ENCODE measurements at regions not wholly inside any gene's neighbourhood (a gene's known extent, or its start where the extent isn't known, plus 50 kb on each side); places are given as distances from the start of the nearest gene placed in this dataset.
A peak's percentile ranks its signal among the peaks of the same experiment; 100 is the strongest.

- DNase-seq, result peak; percentile 1
These were observed 56.3 kb upstream of the SOX6 start for GRCh38 chr11:16412525-16413172.

GRCh38 chr11:16410479-16410878 lies 54.1 kb upstream of the SOX6 start:
- no peak for DNase-seq

GRCh38 chr11:16408619-16409018 lies 52.3 kb upstream of the SOX6 start:
- DNase-seq, result no peak

- no peak for DNase-seq
These were observed 49.9 kb upstream of the SOX6 start for GRCh38 chr11:16406226-16406625.

All from activated CD4-positive, alpha-beta T cell treated with anti-CD3 and anti-CD28 coated beads, Interleukin-10, Interleukin-2, amounts not matched to agents 100 ng/mL and 50 ng/mL, durations not matched to agents 16 hours and 8 hours (primary cell).